GM12891 (cell line): ENCODE measurements at regions not wholly inside any gene's neighbourhood (a gene's known extent, or its start where the extent isn't known, plus 50 kb on each side); places are given as distances from the start of the nearest gene placed in this dataset.

Experiments
- DNase-seq: peaks from one replicate; pipeline ENCODE4 v3.0.0; 2011; ENCODE audit warnings: low spot score; ENCODE audit not compliant: insufficient read length
- FAIRE-seq: peaks from 2 replicates; lab custom pipeline; 2011; peaks lifted over from hg19 to GRCh38; lab: Jason Lieb, UNC
- PAX5 ChIP-seq: IDR thresholded peaks from 2 replicates; pipeline ENCODE4 v1.6.1; 2011; ENCODE audit warnings: low read length, moderate library complexity, mild to moderate bottlenecking; ENCODE audit not compliant: insufficient read depth, severe bottlenecking
- POLR2A ChIP-seq: IDR thresholded peaks from 2 replicates; pipeline ENCODE4 v1.6.1; 2011; ENCODE audit warnings: low read depth, low read length, control low read depth
- POLR2AphosphoS5 ChIP-seq: IDR thresholded peaks from 2 replicates; pipeline ENCODE4 v1.6.1; 2011; ENCODE audit warnings: low read depth, low read length, control low read depth
- POU2F2 ChIP-seq: IDR thresholded peaks from 2 replicates; pipeline ENCODE4 v1.6.1; 2011; ENCODE audit warnings: low read depth, mild to moderate bottlenecking, control low read depth, low read length, moderate library complexity
- SPI1 ChIP-seq: IDR thresholded peaks from 2 replicates; pipeline ENCODE4 v1.6.1; 2011; ENCODE audit warnings: low read depth, low read length, control low read depth
- TAF1 ChIP-seq: IDR thresholded peaks from 2 replicates; pipeline ENCODE4 v1.6.1; 2011; ENCODE audit warnings: low read depth, low read length, control low read depth

DNA sequence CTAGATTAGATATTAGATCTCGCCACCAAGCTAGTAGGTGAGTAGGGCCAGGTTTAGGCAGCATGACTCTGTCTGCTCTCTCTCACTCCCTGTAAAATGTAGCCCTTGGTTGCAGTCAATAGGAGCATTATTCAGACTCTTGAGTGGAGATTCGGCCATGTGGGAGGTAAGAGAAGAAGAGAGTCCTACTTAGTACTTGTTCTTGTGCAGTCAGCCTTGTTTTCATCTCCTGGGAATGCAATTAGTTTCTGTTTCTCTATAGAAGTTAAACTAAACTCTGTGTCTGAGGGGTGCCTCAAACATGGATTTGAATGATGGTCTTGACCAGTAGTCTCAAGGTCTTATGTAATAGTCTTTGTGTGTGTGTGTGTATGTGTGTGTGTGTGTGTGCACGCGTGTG lies 229.5 kb upstream of the DPH6 start:
- DNase-seq: no peak
- FAIRE-seq: no peak
- TF ChIP-seq POLR2A: no peak
- no peak for TF ChIP-seq SPI1
- TF ChIP-seq TAF1: no peak
- no peak for TF ChIP-seq POLR2AphosphoS5
- TF ChIP-seq POU2F2: no peak
- no peak for TF ChIP-seq PAX5

DNA sequence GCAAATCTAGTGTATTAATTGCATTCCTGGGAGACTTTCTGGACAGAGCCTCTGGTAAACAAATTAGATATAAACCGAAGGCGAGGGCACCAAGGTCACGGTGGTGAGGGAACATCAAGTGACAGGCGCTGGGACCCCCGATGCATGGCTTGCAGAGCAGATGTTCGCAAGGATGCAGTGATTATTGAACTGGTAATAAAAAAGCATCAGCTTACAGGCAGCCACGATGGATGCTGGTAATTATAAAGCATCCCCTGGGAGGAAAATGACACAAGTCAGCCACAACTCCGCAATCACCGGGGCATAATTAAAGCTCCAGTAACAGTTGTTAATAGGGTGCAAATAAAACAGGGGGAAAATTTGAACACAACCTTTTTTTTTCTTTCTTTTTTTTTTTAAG lies 231.1 kb upstream of the DPH6 start:
- DNase-seq (no peak), FAIRE-seq (no peak)
- no peak for TF ChIP-seq POLR2AphosphoS5
- TF ChIP-seq POU2F2: no peak
- TF ChIP-seq PAX5: no peak
- no peak for TF ChIP-seq POLR2A
- TF ChIP-seq SPI1: no peak
- no peak for TF ChIP-seq TAF1

DNA sequence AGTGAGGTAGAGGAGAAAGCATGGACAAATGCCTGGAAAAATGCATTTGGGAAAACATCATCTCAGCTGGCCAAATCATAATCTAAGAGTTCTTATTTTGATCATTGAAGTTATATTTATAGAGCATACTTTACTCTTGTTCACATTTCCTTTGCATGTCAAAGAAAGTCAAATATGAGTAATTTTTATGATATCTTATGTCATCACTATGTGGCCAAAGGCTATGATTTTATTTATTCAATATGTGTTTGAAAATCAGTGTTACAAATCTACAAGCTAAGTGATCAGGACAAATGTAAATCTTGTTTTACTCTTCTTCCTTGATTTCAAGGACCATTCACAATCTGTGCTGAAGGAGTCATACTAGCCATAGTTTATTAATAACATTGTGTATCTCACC lies 237.2 kb upstream of the DPH6 start:
- TF ChIP-seq SPI1: no peak
- no peak for TF ChIP-seq PAX5
- no peak for TF ChIP-seq POLR2AphosphoS5
- TF ChIP-seq POLR2A: no peak
- TF ChIP-seq TAF1: no peak
- TF ChIP-seq POU2F2: no peak
- FAIRE-seq: no peak
- DNase-seq: no peak

DNA sequence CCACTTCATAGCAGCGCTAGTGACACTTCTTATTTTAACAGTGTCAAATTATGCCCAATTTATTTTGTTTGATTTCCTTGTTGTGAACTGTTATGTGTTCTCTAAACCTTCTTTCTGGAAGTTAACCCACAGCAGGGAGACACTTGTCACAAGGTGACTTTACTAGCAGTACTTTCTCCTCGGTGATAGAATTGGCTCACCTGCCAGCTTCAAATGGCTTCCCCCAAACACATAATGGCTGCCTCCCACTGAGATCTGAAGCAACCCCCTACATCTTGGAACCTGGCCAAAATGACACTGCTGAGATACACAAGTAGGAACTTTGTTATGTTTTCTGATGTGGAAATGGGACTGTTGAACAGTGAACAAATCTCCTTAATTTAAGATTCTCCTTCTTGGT lies 238.8 kb upstream of the DPH6 start:
- DNase-seq (no peak), FAIRE-seq (no peak)
- TF ChIP-seq POLR2AphosphoS5: no peak
- no peak for TF ChIP-seq POU2F2
- TF ChIP-seq TAF1: no peak
- TF ChIP-seq PAX5: no peak
- no peak for TF ChIP-seq POLR2A
- no peak for TF ChIP-seq SPI1

DNA sequence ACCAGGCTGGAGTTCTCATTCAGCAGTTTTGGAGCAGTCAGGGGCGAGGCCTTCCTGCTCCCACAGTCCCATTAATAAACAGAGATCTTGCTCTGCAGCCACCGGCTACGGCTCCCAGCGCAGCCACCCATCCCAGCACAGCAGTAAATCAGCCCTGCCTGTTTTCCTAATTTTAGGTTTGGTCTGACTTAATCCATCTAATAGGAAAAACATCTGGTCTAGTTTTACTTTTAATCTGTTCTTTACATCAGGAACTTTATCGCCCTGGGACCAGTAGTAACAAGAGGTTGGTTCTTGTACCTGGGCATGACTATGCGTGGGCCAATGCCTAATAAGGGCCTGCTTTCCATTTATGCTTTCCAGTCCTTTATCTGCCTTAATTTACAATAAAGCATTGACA lies 264.0 kb upstream of the DPH6 start:
- FAIRE-seq (no peak), DNase-seq (no peak)
- TF ChIP-seq PAX5 (no peak), POLR2AphosphoS5 (no peak), POU2F2 (no peak)

DNA sequence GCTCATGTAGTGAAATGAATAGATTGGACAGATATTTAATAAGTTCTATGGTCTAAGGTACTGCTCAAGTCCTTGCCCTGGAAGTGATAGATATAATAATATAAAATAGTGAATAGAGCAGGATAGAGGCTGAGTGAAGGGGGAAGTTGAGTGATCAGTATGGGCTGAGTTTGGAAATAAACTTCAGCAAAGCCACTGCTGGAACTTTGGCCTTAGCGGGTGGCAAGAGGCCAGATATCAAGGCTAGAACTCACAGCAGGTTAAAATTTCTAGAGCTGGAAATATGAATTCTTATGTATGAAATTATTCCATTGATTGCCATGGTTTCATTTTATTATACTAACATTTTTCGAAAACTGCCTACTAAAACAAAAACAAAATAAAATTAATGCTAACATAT lies 267.6 kb upstream of the DPH6 start:
- TF ChIP-seq TAF1: no peak
- FAIRE-seq (no peak), DNase-seq (no peak)

DNA sequence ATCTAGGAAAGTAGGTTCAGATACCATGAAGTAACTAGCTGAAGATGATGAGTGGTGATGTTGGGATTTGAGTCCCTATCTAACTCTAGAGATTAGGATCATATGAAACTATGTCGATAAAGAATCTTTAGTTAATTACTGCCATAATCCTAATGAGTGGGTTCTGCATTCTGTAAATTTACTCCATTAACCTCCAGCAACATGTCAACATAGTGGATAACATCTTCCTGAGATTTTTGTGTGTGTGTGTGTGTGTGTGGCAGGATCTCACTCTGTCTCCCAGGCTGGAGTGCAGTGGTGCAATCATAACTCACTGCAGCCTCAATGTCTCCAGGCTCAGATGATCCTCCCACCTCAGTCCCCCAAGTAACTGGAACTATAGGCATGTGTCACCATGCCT lies 272.9 kb upstream of the DPH6 start:
- FAIRE-seq: no peak
- no peak for DNase-seq
- TF ChIP-seq PAX5 (no peak), SPI1 (no peak), POLR2AphosphoS5 (no peak), TAF1 (no peak), POU2F2 (no peak), POLR2A (no peak)

DNA sequence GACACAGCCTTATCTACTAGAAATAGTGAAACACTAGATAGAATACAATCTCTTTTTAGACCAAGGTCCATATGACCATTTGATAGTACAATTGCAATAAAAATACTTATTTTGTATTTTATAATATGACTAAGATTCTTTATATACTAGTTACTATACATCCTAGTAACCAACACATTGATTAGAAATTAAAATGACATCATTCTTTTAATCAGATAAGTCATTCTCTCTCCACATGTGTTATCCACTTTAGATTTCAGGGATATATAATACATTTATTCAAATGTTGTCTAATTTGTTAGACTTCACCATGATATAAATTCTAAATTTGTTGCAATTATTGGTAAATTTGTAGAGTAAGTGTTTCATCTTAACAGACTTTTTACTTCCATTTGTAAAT lies 276.2 kb upstream of the DPH6 start:
- no peak for FAIRE-seq
- no peak for DNase-seq
- TF ChIP-seq TAF1 (no peak), POLR2AphosphoS5 (no peak), PAX5 (no peak), POLR2A (no peak), SPI1 (no peak), POU2F2 (no peak)

DNA sequence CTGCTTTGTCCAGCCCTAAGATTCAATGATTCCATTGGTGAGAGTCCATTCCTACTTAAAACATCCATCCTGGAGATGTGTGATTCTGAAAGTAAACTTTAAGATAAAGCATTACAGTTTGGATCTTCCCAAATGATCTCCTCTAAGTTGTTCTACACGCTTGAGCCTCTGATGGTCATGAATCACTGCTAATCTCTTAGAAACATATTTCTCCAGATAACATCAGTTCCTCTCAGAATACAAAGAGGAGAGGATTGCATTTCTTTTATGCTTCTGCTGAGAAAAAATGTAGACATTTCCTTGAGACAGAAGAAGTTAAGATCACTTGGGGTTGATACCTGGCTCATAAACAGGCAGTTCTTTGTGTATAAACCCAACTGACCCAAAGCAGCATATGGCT lies 281.2 kb upstream of the DPH6 start:
- TF ChIP-seq POLR2A (no peak), POU2F2 (no peak), PAX5 (no peak), SPI1 (no peak), POLR2AphosphoS5 (no peak), TAF1 (no peak)
- FAIRE-seq (no peak), DNase-seq (no peak)

DNA sequence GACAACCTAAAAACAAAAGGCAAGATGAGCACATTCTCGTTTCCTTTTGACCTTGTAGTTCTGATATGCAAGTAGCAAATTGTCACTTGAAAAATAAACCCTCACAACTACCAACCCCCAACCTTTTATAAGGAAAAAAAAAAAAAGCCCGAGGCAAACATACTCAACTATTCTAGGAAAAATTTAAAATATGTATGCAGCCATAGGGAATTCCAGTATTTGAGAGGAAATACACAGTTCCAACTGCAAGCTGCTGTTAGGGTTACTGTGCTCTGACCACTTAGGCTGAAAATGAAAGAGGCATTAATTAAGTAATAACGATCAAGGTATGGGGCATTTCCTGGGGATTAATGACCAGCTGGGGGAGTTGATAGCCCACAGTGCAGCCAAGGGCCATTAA lies 281.9 kb upstream of the DPH6 start:
- TF ChIP-seq TAF1 (no peak), POLR2AphosphoS5 (no peak), POU2F2 (no peak), SPI1 (no peak), PAX5 (no peak), POLR2A (no peak)
- no peak for FAIRE-seq

DNA sequence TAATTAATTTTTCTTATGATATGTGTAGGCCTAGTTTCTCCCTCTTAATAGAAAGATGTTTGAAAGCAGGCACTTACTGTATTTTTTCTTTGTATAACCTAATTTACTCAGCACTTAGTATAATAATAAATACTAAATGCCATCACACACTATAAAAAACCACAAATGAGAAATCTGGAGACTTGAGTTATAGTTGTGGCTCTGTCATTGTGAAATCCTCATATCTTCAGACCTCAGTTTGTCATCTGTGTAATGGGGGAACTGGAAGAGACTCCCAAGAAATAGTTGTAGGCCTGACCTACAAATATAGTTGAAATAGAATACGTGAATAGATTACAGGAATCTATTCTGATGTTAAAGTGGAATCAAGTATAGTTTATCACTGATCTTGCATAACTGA lies 287.6 kb upstream of the DPH6 start:
- no peak for FAIRE-seq
- DNase-seq: no peak
- TF ChIP-seq POLR2A (no peak), POU2F2 (no peak), PAX5 (no peak), POLR2AphosphoS5 (no peak), TAF1 (no peak), SPI1 (no peak)

More for the DNA sequence above, 281.9 kb upstream of the DPH6 start:
- DNase-seq: no peak
